Lower leg skin (tissue), 4 donors: ENCODE measurements at regions not wholly inside any gene's neighbourhood (a gene's known extent, or its start where the extent isn't known, plus 50 kb on each side); places are given as distances from the start of the nearest gene placed in this dataset.
"Not testable (repeated sequence)": the region's sequence is repeated elsewhere in the genome, so short reads cannot be mapped to it uniquely, and the experiment has no call there.

Source experiments
- DNase-seq, 2 donors: peaks; one replicate each; pipeline ENCODE4 v3.0.0-alpha.2; 2019; ENCODE audit warnings: low spot score in 2 of 2
- H3K4me3 ChIP-seq: fragments of 200-600 bp; sonication (generic); 2 replicates; pipeline ENCODE4 v1.5.1; 2017; ENCODE audit warnings: mild to moderate bottlenecking, low read depth; ENCODE audit not compliant: poor library complexity, severe bottlenecking
- CTCF ChIP-seq, 3 donors: fragments of 450-650 bp; IDR thresholded peaks; one replicate each; pipeline ENCODE4 v1.5.1; 2016; ENCODE audit warnings: antibody characterized with exemption in 3 of 3, mild to moderate bottlenecking in 3 of 3, moderate library complexity in 2 of 3
- POLR2A ChIP-seq, 2 donors: fragments of 450-650 bp; IDR thresholded peaks; one replicate each; pipeline ENCODE4 v1.6.1; 2016 to 2017; ENCODE audit warnings: antibody characterized with exemption in 2 of 2, mild to moderate bottlenecking in 1 of 2, moderate library complexity in 1 of 2
- WGBS, 2 donors: methylation state at CpG; one replicate each; pipeline ENCODE4 v1.1.5; 2018; 5-methylcytosine and 5-hydroxymethylcytosine counted together
- intact Hi-C: fragments of 100-400 bp; cut with DNase I; formaldehyde crosslinking; loops from one replicate; pipeline ENCODE4 v1.15.0; 2023; ENCODE audit warnings: low total_unique reads

GRCh38 chr1:166676981-166677380 is 162.3 kb upstream of the POGK start:
- DNase-seq, result no peak
- intact Hi-C loops, result no loop called here
- no peak overlapping the region for H3K4me3 ChIP-seq
- TF ChIP-seq POLR2A (IDR thresholded peaks at IDR 0.05), result no peak

- no peak overlapping the region for H3K4me3 ChIP-seq
- intact Hi-C loops, result no loop called here
- no peak for DNase-seq
- TF ChIP-seq CTCF (IDR thresholded peaks at IDR 0.05), result no peak
- TF ChIP-seq POLR2A (IDR thresholded peaks at IDR 0.05), result no peak
- 80 to 82% methylated on average over 1 of the region's 1 CpG for WGBS, 2 donors
Observed at GRCh38 chr1:166679369-166679768, 159.9 kb upstream of the POGK start.

- WGBS, 2 donors, result 88 to 95% methylated on average over 1 of the region's 1 CpG
- DNase-seq, result no peak
- H3K4me3 ChIP-seq, result no peak overlapping the region
- intact Hi-C loops, result no loop called here
- no peak for TF ChIP-seq POLR2A (IDR thresholded peaks at IDR 0.05)
- TF ChIP-seq CTCF (IDR thresholded peaks at IDR 0.05), result no peak
Observed at GRCh38 chr1:166682588-166682987, 156.7 kb upstream of the POGK start.

GRCh38 chr1:166684669-166685068 is 154.6 kb upstream of the POGK start:
- DNase-seq, H3K4me3 ChIP-seq, intact Hi-C loops: not testable (repeated sequence)

- DNase-seq, result no peak
- intact Hi-C loops, result no loop called here
- 87 to 95% methylated on average over 1 of the region's 1 CpG for WGBS, 2 donors
Observed at GRCh38 chr1:166685200-166685599, 154.1 kb upstream of the POGK start.

GRCh38 chr1:166685891-166686290 is 153.4 kb upstream of the POGK start:
- H3K4me3 ChIP-seq, DNase-seq, intact Hi-C loops: not testable (repeated sequence)
- WGBS, 2 donors, result 54 to 70% methylated on average over 1 of the region's 1 CpG

More at GRCh38 chr1:166685200-166685599, 154.1 kb upstream of the POGK start:
- no peak overlapping the region for H3K4me3 ChIP-seq
- TF ChIP-seq CTCF (IDR thresholded peaks at IDR 0.05), result no peak
- TF ChIP-seq POLR2A (IDR thresholded peaks at IDR 0.05), result no peak

- WGBS, 2 donors, result 88 to 89% methylated on average over 3 of the region's 3 CpGs
- H3K4me3 ChIP-seq, DNase-seq, intact Hi-C loops: not testable (repeated sequence)
Observed at GRCh38 chr1:166690596-166690995, 148.7 kb upstream of the POGK start.

- intact Hi-C loops, result no loop called here
- no peak for TF ChIP-seq CTCF (IDR thresholded peaks at IDR 0.05)
- TF ChIP-seq POLR2A (IDR thresholded peaks at IDR 0.05), result no peak
Observed at GRCh38 chr1:166691476-166691875, 147.8 kb upstream of the POGK start.

More at GRCh38 chr1:166691476-166691875, 147.8 kb upstream of the POGK start:
- DNase-seq, result no peak
- 81 to 89% methylated on average over 3 of the region's 3 CpGs for WGBS, 2 donors
- no peak overlapping the region for H3K4me3 ChIP-seq
